Stomach (tissue), 8 donors: ENCODE measurements at regions not wholly inside any gene's neighbourhood (a gene's known extent, or its start where the extent isn't known, plus 50 kb on each side); places are given as distances from the start of the nearest gene placed in this dataset.

Experiments
- DNase-seq, 2 donors: peaks; one replicate each; pipeline versions ENCODE4 v3.0.0 to v3.0.0-alpha.2; 2013 to 2019
- H3K27ac ChIP-seq, 5 donors: fragments of 200-600 bp in 4 of 5; sonication (generic) in 4 of 5; one replicate each; pipeline ENCODE4 v1.5.1; 2013 to 2019; ENCODE audit warnings: mild to moderate bottlenecking in 1 of 5, moderate library complexity in 1 of 5
- H3K27me3 ChIP-seq, 3 donors: fragments of 200-600 bp; sonication (generic); one replicate each; pipeline ENCODE4 v1.5.1; 2017 to 2019; ENCODE audit warnings: mixed run types in 1 of 3
- H3K36me3 ChIP-seq, 4 donors: fragments of 200-600 bp; sonication (generic); 1 replicate in 3 of 4; 2 replicates in 1 of 4; pipeline ENCODE4 v1.5.1; 2016 to 2019
- H3K4me1 ChIP-seq, 4 donors: fragments of 200-600 bp; sonication (generic); one replicate each; pipeline ENCODE4 v1.5.1; 2016 to 2019
- H3K4me3 ChIP-seq, 4 donors: fragments of 200-600 bp; sonication (generic) in 3 of 4; one replicate each; pipeline ENCODE4 v1.5.1; 2016 to 2019; ENCODE audit warnings: mild to moderate bottlenecking in 1 of 4
- H3K9me3 ChIP-seq, 4 donors: fragments of 200-600 bp; sonication (generic); one replicate each; pipeline ENCODE4 v1.5.1; 2016 to 2019
- CTCF ChIP-seq, 7 experiments: fragments of 450-650 bp in 4 of 7; fragments of 200-600 bp in 3 of 7; sonication (generic) in 3 of 7; IDR thresholded peaks; one replicate each; pipeline ENCODE4 v1.5.1; 2016 to 2019; ENCODE audit warnings: antibody characterized with exemption in 7 of 7, control low read depth in 2 of 7, mild to moderate bottlenecking in 1 of 7
- EP300 ChIP-seq: sonication (generic); formaldehyde crosslinking; IDR thresholded peaks from one replicate; pipeline ENCODE4 v1.6.1; 2017; ENCODE audit warnings: antibody characterized with exemption
- POLR2A ChIP-seq, 4 donors: fragments of 450-650 bp; IDR thresholded peaks; one replicate each; pipeline ENCODE4 v1.6.1; 2016; ENCODE audit warnings: antibody characterized with exemption in 4 of 4, control low read depth in 2 of 4, mild to moderate bottlenecking in 1 of 4, moderate library complexity in 1 of 4
- POLR2AphosphoS5 ChIP-seq, 3 donors: sonication (generic); formaldehyde crosslinking; IDR thresholded peaks; one replicate each; pipeline ENCODE4 v1.6.1; 2016; ENCODE audit warnings: antibody characterized with exemption in 3 of 3
- WGBS, 5 donors: extraction: QIAGEN DNeasy Blood & Tissue Kit in 3 of 5; methylation state at CpG; one replicate each; pipeline versions ENCODE4 v1.1.5 to v1.1.7; 2013 to 2018; 5-methylcytosine and 5-hydroxymethylcytosine counted together
- intact Hi-C: fragments of 100-400 bp; cut with DNase I; formaldehyde crosslinking; loops from one replicate; pipeline ENCODE4 v1.15.1; 2023; ENCODE audit warnings: low total_unique reads
- donor health status: healthy with polysubstance abuse.
- donor health status: Bipolar disorder and iron deficiency.
- donor health status: healthy.

- H3K4me3 ChIP-seq: no peak overlapping the region
- no peaks in the 10 kb centered on the region for H3K9me3 ChIP-seq
- TF ChIP-seq CTCF (IDR thresholded peaks at IDR 0.05) (no peak), POLR2AphosphoS5 (IDR thresholded peaks at IDR 0.05) (no peak), POLR2A (IDR thresholded peaks at IDR 0.05) (no peak), EP300 (no peak)
- no peak overlapping the region for H3K27ac ChIP-seq
- H3K36me3 ChIP-seq: no peaks in the 10 kb centered on the region
- no peak for DNase-seq
- H3K4me1 ChIP-seq: peaks cover 7 to 32% (median 17%) of the 10 kb centered on the region in 4 donors
- intact Hi-C loops: loop anchor here (5.0 kb wide), 1 partner anchor 130 kb away; no protein-coding TSS in a partner anchor
- H3K27me3 ChIP-seq: peaks cover 0 to 28% (median 0%) of the 10 kb centered on the region in 3 donors
- 37 to 42% (median 39%) methylated on average over 4 of the region's 4 CpGs for WGBS, 5 donors
These were observed 84.1 kb upstream of the FOXP4 start for GRCh38 chr6:41462033-41462432.

GRCh38 chr6:41463062-41463930 lies 82.9 kb upstream of the FOXP4 start:
- no peak overlapping the region for H3K4me3 ChIP-seq

GRCh38 chr6:41464019-41464418 lies 82.2 kb upstream of the FOXP4 start:
- no peak for TF ChIP-seq EP300
- H3K27ac ChIP-seq: no peak overlapping the region
- H3K9me3 ChIP-seq: no peaks in the 10 kb centered on the region
- WGBS, 5 donors: 81 to 97% (median 91%) methylated on average over 3 of the region's 3 CpGs
- H3K27me3 ChIP-seq: peaks cover 0 to 45% (median 0%) of the 10 kb centered on the region in 3 donors
- H3K4me1 ChIP-seq: peaks cover 0 to 23% (median 6%) of the 10 kb centered on the region in 4 donors
- H3K4me3 ChIP-seq: no peak overlapping the region
- intact Hi-C loops: loop anchor here (5.0 kb wide), 1 partner anchor 128 kb away; no protein-coding TSS in a partner anchor
- DNase-seq: no peak
- no peaks in the 10 kb centered on the region for H3K36me3 ChIP-seq

More at GRCh38 chr6:41463062-41463930, 82.9 kb upstream of the FOXP4 start:
- intact Hi-C loops: loop anchor here (5.0 kb wide), 1 partner anchor 129 kb away; no protein-coding TSS in a partner anchor
- H3K36me3 ChIP-seq: no peaks in the 10 kb centered on the region
- no peaks in the 10 kb centered on the region for H3K9me3 ChIP-seq
- DNase-seq: peak; percentile 85 to 86
- H3K27me3 ChIP-seq: peaks cover 0 to 38% (median 0%) of the 10 kb centered on the region in 3 donors
- H3K4me1 ChIP-seq: peaks cover 0 to 23% (median 7%) of the 10 kb centered on the region in 4 donors
- H3K27ac ChIP-seq: no peak overlapping the region
- WGBS, 5 donors: 31 to 45% (median 37%) methylated on average over 13 of the region's 13 CpGs
- TF ChIP-seq POLR2AphosphoS5 (IDR thresholded peaks at IDR 0.05): peak in 1 of 3 donors; percentile 41
- TF ChIP-seq POLR2A (IDR thresholded peaks at IDR 0.05): no peak
- TF ChIP-seq CTCF (IDR thresholded peaks at IDR 0.05): peak in 5 of 7 experiments; percentile 21 to 80 (median 57)
- TF ChIP-seq EP300: no peak

- no peak overlapping the region for H3K4me3 ChIP-seq
- WGBS, 5 donors: 91 to 94% (median 93%) methylated on average over 7 of the region's 7 CpGs
- H3K4me1 ChIP-seq: peaks cover 0 to 25% (median 8%) of the 10 kb centered on the region in 4 donors
- TF ChIP-seq CTCF (IDR thresholded peaks at IDR 0.05): no peak
- intact Hi-C loops: loop anchor here (5.0 kb wide), 1 partner anchor 128 kb away; no protein-coding TSS in a partner anchor
- no peaks in the 10 kb centered on the region for H3K36me3 ChIP-seq
- DNase-seq: no peak
- no peaks in the 10 kb centered on the region for H3K9me3 ChIP-seq
- no peak overlapping the region for H3K27ac ChIP-seq
- peaks cover 0 to 50% (median 0%) of the 10 kb centered on the region in 3 donors for H3K27me3 ChIP-seq
These were observed 81.7 kb upstream of the FOXP4 start for GRCh38 chr6:41464481-41464880.
